OCI-LY1 (cell line): ENCODE measurements at regions not wholly inside any gene's neighbourhood (a gene's known extent, or its start where the extent isn't known, plus 50 kb on each side); places are given as distances from the start of the nearest gene placed in this dataset.

ENCODE experiments used
- H2AFZ ChIP-seq: fragments of 200-600 bp; sonication (generic), shearing (Covaris generic); 2 replicates; pipeline ENCODE4 v1.6.0; 2014; ENCODE audit warnings: antibody characterized with exemption, mild to moderate bottlenecking, low read length
- H3F3A ChIP-seq: fragments of 200-600 bp; sonication (generic), shearing (Covaris generic); 2 replicates; pipeline ENCODE4 v1.6.0; 2014; ENCODE audit warnings: mild to moderate bottlenecking, antibody characterized with exemption, low read length, moderate library complexity; ENCODE audit not compliant: insufficient read depth
- H3K27ac ChIP-seq: fragments of 200-600 bp; sonication (generic); 2 replicates; pipeline ENCODE4 v1.5.1; 2014; ENCODE audit warnings: low read length, mixed run types, mild to moderate bottlenecking, low read depth; ENCODE audit not compliant: poor library complexity, severe bottlenecking
- H3K27me3 ChIP-seq: fragments of 200-600 bp; sonication (generic); 2 replicates; pipeline ENCODE4 v1.6.0; 2014; ENCODE audit warnings: antibody characterized with exemption, mild to moderate bottlenecking, low read length, moderate library complexity; ENCODE audit not compliant: insufficient read depth
- H3K36me3 ChIP-seq: fragments of 200-600 bp; sonication (generic); 2 replicates; pipeline ENCODE4 v1.6.1; 2014; ENCODE audit warnings: mild to moderate bottlenecking, antibody characterized with exemption, low read length, moderate library complexity, mixed read lengths; ENCODE audit not compliant: insufficient read depth
- H3K4me1 ChIP-seq: fragments of 200-600 bp; sonication (generic); 2 replicates; pipeline ENCODE4 v1.5.1; 2014; ENCODE audit warnings: mild to moderate bottlenecking, low read length, moderate library complexity; ENCODE audit not compliant: insufficient read depth, severe bottlenecking
- H3K4me2 ChIP-seq: fragments of 200-600 bp; sonication (generic), shearing (Covaris generic); 2 replicates; pipeline ENCODE4 v1.6.1; 2014; ENCODE audit warnings: low read length
- H3K4me3 ChIP-seq: fragments of 200-600 bp; sonication (generic); 2 replicates; pipeline ENCODE4 v1.5.1; 2014; ENCODE audit warnings: low read length, low read depth, mild to moderate bottlenecking, mixed read lengths; ENCODE audit not compliant: poor library complexity, severe bottlenecking
- H3K79me2 ChIP-seq: fragments of 200-600 bp; shearing (Covaris generic); 2 replicates; pipeline ENCODE4 v1.6.1; 2016; ENCODE audit warnings: mixed run types, low read length, mixed read lengths; ENCODE audit not compliant: insufficient read depth
- H3K9ac ChIP-seq: fragments of 200-600 bp; sonication (generic), shearing (Covaris generic); 2 replicates; pipeline ENCODE4 v1.6.1; 2014; ENCODE audit warnings: mild to moderate bottlenecking, low read length, mixed read lengths
- H3K9me2 ChIP-seq: fragments of 200-600 bp; sonication (generic), shearing (Covaris generic); 2 replicates; pipeline ENCODE4 v1.6.1; 2014; ENCODE audit warnings: low read depth, mild to moderate bottlenecking, low read length, mixed read lengths
- H3K9me3 ChIP-seq: fragments of 200-600 bp; shearing (Covaris generic); 2 replicates; pipeline ENCODE4 v1.6.1; 2014; ENCODE audit warnings: low read length, mixed read lengths
- H4K20me1 ChIP-seq: fragments of 200-600 bp; sonication (generic), shearing (Covaris generic); 2 replicates; pipeline ENCODE4 v1.6.0; 2016; ENCODE audit warnings: mild to moderate bottlenecking, low read length; ENCODE audit not compliant: insufficient read depth
- CTCF ChIP-seq: fragments of 200-600 bp; sonication (generic), shearing (Covaris generic); IDR thresholded peaks from 2 replicates; pipeline ENCODE4 v1.5.1; 2017; ENCODE audit warnings: mild to moderate bottlenecking, antibody characterized with exemption, low read length, moderate library complexity, mixed read lengths
- EZH2 ChIP-seq: fragments of 200-600 bp; sonication (generic), shearing (Covaris generic); IDR thresholded peaks from 2 replicates; pipeline ENCODE4 v1.8.0; 2017; ENCODE audit warnings: borderline replicate concordance, mixed run types, mild to moderate bottlenecking, antibody characterized with exemption, low read length, moderate library complexity, mixed read lengths

GRCh38 chr14:61226015-61226654, 55.0 kb downstream of the TMEM30B start:
- Histone ChIP-seq H3K79me2 (no peaks in the 10 kb centered on the region), H3K4me3 (no peak overlapping the region), H3K9me3 (no peaks in the 10 kb centered on the region), H2AFZ (no peak overlapping the region), H3K27ac (no peak overlapping the region), H3K9me2 (no peaks in the 10 kb centered on the region), H3K4me1 (no peaks in the 10 kb centered on the region), H3K9ac (no peak overlapping the region), H3F3A (no peaks in the 10 kb centered on the region), H3K27me3 (no peaks in the 10 kb centered on the region), H3K4me2 (no peak overlapping the region), H4K20me1 (no peaks in the 10 kb centered on the region), H3K36me3 (no peaks in the 10 kb centered on the region)
- TF ChIP-seq EZH2 (no peak), CTCF (no peak)

GRCh38 chr14:61225344-61225743, 55.8 kb downstream of the TMEM30B start:
- Histone ChIP-seq H2AFZ (no peak overlapping the region), H3K9ac (no peak overlapping the region), H3K79me2 (no peaks in the 10 kb centered on the region), H3K4me2 (no peak overlapping the region), H4K20me1 (no peaks in the 10 kb centered on the region), H3K4me1 (no peaks in the 10 kb centered on the region), H3F3A (no peaks in the 10 kb centered on the region), H3K27me3 (no peaks in the 10 kb centered on the region), H3K27ac (no peak overlapping the region), H3K4me3 (no peak overlapping the region), H3K9me2 (no peaks in the 10 kb centered on the region), H3K9me3 (no peaks in the 10 kb centered on the region), H3K36me3 (no peaks in the 10 kb centered on the region)
- TF ChIP-seq CTCF = no peak
- no peak for TF ChIP-seq EZH2

- Histone ChIP-seq H3K4me2 (no peak overlapping the region), H3K9me3 (no peaks in the 10 kb centered on the region)
Measured at GRCh38 chr14:61223552-61223951, 57.6 kb downstream of the TMEM30B start.

More at GRCh38 chr14:61223552-61223951, 57.6 kb downstream of the TMEM30B start:
- no peaks in the 10 kb centered on the region for H4K20me1 ChIP-seq
- H3K36me3 ChIP-seq = no peaks in the 10 kb centered on the region
- no peaks in the 10 kb centered on the region for H3K4me1 ChIP-seq
- H3K27ac ChIP-seq = no peak overlapping the region
- no peak overlapping the region for H3K9ac ChIP-seq
- TF ChIP-seq EZH2 (no peak), CTCF (no peak)
- H3K27me3 ChIP-seq = no peaks in the 10 kb centered on the region
- H3K4me3 ChIP-seq = no peak overlapping the region
- no peak overlapping the region for H2AFZ ChIP-seq
- no peaks in the 10 kb centered on the region for H3K79me2 ChIP-seq
- no peaks in the 10 kb centered on the region for H3F3A ChIP-seq
- H3K9me2 ChIP-seq = no peaks in the 10 kb centered on the region
